Upper lobe of left lung (tissue), 6 donors: ENCODE measurements at regions not wholly inside any gene's neighbourhood (a gene's known extent, or its start where the extent isn't known, plus 50 kb on each side); places are given as distances from the start of the nearest gene placed in this dataset.

ENCODE experiments used
- ATAC-seq, 2 donors: fragments of 200-7000 bp; cut with Tn5 transposase; one replicate each; pipeline ENCODE4 v1.9.1; 2022; ENCODE audit warnings: mild to moderate bottlenecking in 2 of 2, moderate library complexity in 2 of 2; ENCODE audit not compliant: low FRiP score in 2 of 2
- DNase-seq, 2 donors: peaks; one replicate each; pipeline ENCODE4 v3.0.0-alpha.2; 2019 to 2020
- H3K27ac ChIP-seq, 4 donors: fragments of 200-600 bp; sonication (generic); one replicate each; pipeline ENCODE4 v1.5.1; 2016 to 2019
- H3K27me3 ChIP-seq, 4 donors: fragments of 200-600 bp; sonication (generic); one replicate each; pipeline ENCODE4 v1.5.1; 2017 to 2019
- H3K36me3 ChIP-seq, 4 donors: fragments of 200-600 bp; sonication (generic); one replicate each; pipeline ENCODE4 v1.5.1; 2016 to 2019
- H3K4me1 ChIP-seq, 4 donors: fragments of 200-600 bp; sonication (generic); one replicate each; pipeline ENCODE4 v1.5.1; 2018 to 2019
- H3K4me3 ChIP-seq, 4 donors: fragments of 200-600 bp; sonication (generic); one replicate each; pipeline ENCODE4 v1.5.1; 2017 to 2019; ENCODE audit warnings: mild to moderate bottlenecking in 2 of 4, moderate library complexity in 1 of 4
- H3K9me3 ChIP-seq, 4 donors: fragments of 200-600 bp; sonication (generic); one replicate each; pipeline ENCODE4 v1.5.1; 2018 to 2019
- EP300 ChIP-seq, 4 donors: sonication (generic); formaldehyde crosslinking; IDR thresholded peaks; one replicate each; pipeline ENCODE4 v1.5.1; 2017; ENCODE audit warnings: antibody characterized with exemption in 4 of 4, control low read depth in 2 of 4
- POLR2A ChIP-seq, 4 donors: fragments of 450-650 bp; IDR thresholded peaks; one replicate each; pipeline ENCODE4 v1.5.1; 2016 to 2017; ENCODE audit warnings: antibody characterized with exemption in 4 of 4, mild to moderate bottlenecking in 2 of 4
- POLR2AphosphoS5 ChIP-seq, 2 donors: sonication (generic); formaldehyde crosslinking; IDR thresholded peaks; one replicate each; pipeline ENCODE4 v1.5.1; 2017; ENCODE audit warnings: antibody characterized with exemption in 2 of 2
- WGBS, 2 donors: methylation state at CpG; one replicate each; pipeline ENCODE4 v1.1.5; 2017 to 2018; 5-methylcytosine and 5-hydroxymethylcytosine counted together
- TF ChIP-seq, protein P1 (sequence below), 6 experiments: fragments of 450-650 bp in 4 of 6; fragments of 200-600 bp in 2 of 6; sonication (generic) in 2 of 6; IDR thresholded peaks; one replicate each; pipeline ENCODE4 v1.5.1; 2016 to 2019; ENCODE audit warnings: antibody characterized with exemption in 6 of 6
- donor health status: DM: no; HTN: no; CAD: no; lungs with moderate emphysema.
- donor health status: DM: no; HTN: yes; CAD: no; lungs with severe emphysema.

DNA sequence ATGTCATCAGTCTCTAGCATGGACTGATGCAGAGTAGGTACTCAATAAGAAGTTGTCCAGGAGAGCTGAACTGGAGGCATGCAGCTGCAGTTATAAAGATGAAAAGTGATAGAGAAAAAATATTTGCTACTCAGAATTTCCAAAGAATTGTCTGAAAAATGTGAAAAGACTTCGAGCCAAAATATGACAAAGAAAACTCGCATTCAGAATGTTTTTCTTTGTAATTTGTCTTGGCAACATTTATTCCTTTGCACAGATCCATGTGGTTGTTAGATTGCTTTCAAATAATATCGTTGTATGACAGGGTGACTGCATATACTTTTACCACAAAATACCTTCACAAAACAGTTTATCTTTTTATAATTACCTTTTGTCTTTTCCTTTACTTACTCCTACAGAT is 128.0 kb upstream of the SLC4A4 start:
- no peaks in the 10 kb centered on the region for H3K27me3 ChIP-seq
- H3K36me3 ChIP-seq: no peaks in the 10 kb centered on the region
- no peaks in the 10 kb centered on the region for H3K9me3 ChIP-seq
- no peak overlapping the region for H3K4me3 ChIP-seq
- H3K4me1 ChIP-seq: peaks cover 0 to 6% (median 0%) of the 10 kb centered on the region in 4 donors
- DNase-seq (no peak), ATAC-seq (peak in 1 of 2 donors; percentile 37)
- 56 to 84% methylated on average over 3 of the region's 3 CpGs for WGBS, 2 donors
- TF ChIP-seq EP300 (IDR thresholded peaks at IDR 0.05): no peak
- no peak for TF ChIP-seq POLR2A (IDR thresholded peaks at IDR 0.05)
- TF ChIP-seq, protein P1, sequence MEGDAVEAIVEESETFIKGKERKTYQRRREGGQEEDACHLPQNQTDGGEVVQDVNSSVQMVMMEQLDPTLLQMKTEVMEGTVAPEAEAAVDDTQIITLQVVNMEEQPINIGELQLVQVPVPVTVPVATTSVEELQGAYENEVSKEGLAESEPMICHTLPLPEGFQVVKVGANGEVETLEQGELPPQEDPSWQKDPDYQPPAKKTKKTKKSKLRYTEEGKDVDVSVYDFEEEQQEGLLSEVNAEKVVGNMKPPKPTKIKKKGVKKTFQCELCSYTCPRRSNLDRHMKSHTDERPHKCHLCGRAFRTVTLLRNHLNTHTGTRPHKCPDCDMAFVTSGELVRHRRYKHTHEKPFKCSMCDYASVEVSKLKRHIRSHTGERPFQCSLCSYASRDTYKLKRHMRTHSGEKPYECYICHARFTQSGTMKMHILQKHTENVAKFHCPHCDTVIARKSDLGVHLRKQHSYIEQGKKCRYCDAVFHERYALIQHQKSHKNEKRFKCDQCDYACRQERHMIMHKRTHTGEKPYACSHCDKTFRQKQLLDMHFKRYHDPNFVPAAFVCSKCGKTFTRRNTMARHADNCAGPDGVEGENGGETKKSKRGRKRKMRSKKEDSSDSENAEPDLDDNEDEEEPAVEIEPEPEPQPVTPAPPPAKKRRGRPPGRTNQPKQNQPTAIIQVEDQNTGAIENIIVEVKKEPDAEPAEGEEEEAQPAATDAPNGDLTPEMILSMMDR (IDR thresholded peaks at IDR 0.05): no peak
- no peak for TF ChIP-seq POLR2AphosphoS5 (IDR thresholded peaks at IDR 0.05)
- no peak overlapping the region for H3K27ac ChIP-seq

DNA sequence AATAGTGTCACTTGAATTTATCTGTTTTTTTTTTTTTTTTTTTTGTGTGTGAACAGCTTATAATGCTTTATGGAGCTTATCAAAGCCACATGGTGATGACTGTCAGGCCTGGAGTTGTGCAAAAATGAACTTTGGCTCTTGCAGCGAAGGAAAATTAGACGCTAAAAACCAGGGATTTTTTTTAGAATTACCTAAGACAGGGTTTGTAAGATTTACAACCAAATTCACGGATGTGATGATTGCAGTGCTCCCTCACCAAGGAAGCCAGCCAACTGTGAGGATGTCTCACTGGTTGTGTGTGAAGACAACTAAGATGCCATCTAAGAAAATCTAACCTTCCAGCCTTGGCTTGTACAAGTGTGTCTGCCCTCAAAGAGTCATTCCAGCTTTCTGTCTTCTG is 127.1 kb upstream of the SLC4A4 start:
- no peaks in the 10 kb centered on the region for H3K36me3 ChIP-seq
- 75 to 82% methylated on average over 3 of the region's 3 CpGs for WGBS, 2 donors
- DNase-seq: no peak
- H3K9me3 ChIP-seq: no peaks in the 10 kb centered on the region
- H3K27ac ChIP-seq: no peak overlapping the region
- ATAC-seq: peak in 1 of 2 donors; percentile 49
- no peaks in the 10 kb centered on the region for H3K27me3 ChIP-seq
- no peak overlapping the region for H3K4me3 ChIP-seq
- H3K4me1 ChIP-seq: peaks cover 0 to 6% (median 0%) of the 10 kb centered on the region in 4 donors
- TF ChIP-seq EP300 (IDR thresholded peaks at IDR 0.05) (no peak), POLR2A (IDR thresholded peaks at IDR 0.05) (no peak)

DNA sequence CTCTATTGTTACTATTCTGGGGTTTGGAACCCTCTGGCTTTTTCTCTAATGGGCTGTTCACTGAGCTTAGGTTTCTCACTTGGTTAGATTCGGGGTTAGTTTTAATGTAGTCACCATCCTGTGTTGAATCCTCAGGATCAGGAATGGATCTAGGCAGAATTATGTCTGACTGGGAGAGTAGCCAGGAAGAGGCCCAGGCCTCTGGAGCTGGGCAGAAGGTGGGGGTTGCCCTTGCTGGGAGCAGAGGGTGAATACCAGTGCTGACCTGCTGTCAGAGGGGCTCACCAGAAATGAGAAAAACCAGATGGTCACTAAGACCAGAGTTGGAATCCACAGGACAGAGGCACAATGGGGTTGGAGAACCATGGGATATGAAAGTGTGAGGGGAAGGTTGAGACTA is 126.6 kb upstream of the SLC4A4 start:
- WGBS, 2 donors: 71 to 84% methylated on average over 1 of the region's 1 CpG
- TF ChIP-seq POLR2A (IDR thresholded peaks at IDR 0.05) (no peak), POLR2AphosphoS5 (IDR thresholded peaks at IDR 0.05) (no peak), EP300 (IDR thresholded peaks at IDR 0.05) (no peak)
- TF ChIP-seq, protein P1 (IDR thresholded peaks at IDR 0.05): no peak
- H3K27me3 ChIP-seq: no peaks in the 10 kb centered on the region
- ATAC-seq (no peak), DNase-seq (no peak)
- no peaks in the 10 kb centered on the region for H3K9me3 ChIP-seq
- H3K36me3 ChIP-seq: no peaks in the 10 kb centered on the region
- H3K4me1 ChIP-seq: peaks cover 0 to 6% (median 0%) of the 10 kb centered on the region in 4 donors
- no peak overlapping the region for H3K4me3 ChIP-seq
- no peak overlapping the region for H3K27ac ChIP-seq

DNA sequence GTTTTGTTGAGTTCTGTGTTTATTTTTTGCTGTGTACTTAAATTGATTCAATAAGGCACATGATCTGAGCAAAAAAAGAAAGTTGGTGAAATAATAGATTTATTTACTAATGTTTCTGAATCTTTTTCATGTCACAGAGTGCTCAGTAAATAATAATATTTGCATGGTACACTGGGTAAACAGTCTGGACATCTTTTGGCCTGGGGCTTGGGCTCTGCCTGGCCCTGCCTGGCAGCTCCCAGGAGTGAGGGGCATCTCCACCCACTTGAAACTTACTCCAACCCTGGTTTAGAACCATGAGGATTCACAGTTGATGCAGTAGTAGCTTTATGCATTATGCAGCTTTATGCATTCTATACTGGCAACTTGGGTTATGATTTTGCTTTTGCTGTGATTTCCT is 124.2 kb upstream of the SLC4A4 start:
- no peak for TF ChIP-seq POLR2AphosphoS5 (IDR thresholded peaks at IDR 0.05)
- no peak for TF ChIP-seq EP300 (IDR thresholded peaks at IDR 0.05)
- TF ChIP-seq POLR2A (IDR thresholded peaks at IDR 0.05): no peak
- TF ChIP-seq, protein P1 (IDR thresholded peaks at IDR 0.05): no peak
- Histone ChIP-seq H3K4me3 (no peak overlapping the region), H3K27ac (no peak overlapping the region), H3K27me3 (no peaks in the 10 kb centered on the region), H3K4me1 (peaks cover 0 to 8% (median 6%) of the 10 kb centered on the region in 4 donors), H3K36me3 (no peaks in the 10 kb centered on the region), H3K9me3 (no peaks in the 10 kb centered on the region)
- DNase-seq (no peak), ATAC-seq (no peak)

DNA sequence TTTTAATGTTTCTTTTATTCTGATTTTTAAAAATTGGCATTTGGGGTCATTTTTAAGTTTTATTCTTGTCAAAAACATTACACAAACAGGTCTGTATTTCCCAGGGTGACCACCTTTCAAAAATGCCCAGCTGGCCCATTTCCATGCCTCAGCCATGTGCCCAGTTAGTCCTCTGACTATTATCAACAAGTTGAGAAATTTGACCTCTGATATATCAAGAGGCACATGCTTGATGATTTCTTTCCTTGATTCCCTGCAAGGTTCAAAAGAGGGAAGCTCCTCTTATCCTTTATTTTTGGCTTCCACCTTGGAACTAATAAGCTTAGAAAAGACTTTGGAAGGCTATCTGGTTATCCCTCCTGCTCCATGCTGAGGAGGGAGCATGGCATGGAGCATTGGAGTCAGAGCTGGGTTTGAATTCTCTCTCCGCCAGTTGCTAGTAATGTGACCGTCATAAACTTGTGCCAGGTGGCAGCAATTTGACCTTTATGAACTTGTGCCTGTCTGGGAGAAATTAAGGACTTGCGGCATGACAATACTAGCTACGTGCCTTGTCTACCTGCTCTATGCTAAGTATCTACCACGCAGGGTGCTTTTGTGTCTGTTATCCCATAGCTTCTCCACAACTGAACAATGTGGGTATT is 122.4 kb upstream of the SLC4A4 start:
- no peaks in the 10 kb centered on the region for H3K27me3 ChIP-seq
- DNase-seq (no peak), ATAC-seq (no peak)
- H3K4me1 ChIP-seq: peaks cover 0 to 8% (median 6%) of the 10 kb centered on the region in 4 donors
- H3K4me3 ChIP-seq: no peak overlapping the region
- no peaks in the 10 kb centered on the region for H3K9me3 ChIP-seq
- no peaks in the 10 kb centered on the region for H3K36me3 ChIP-seq
- TF ChIP-seq POLR2A (IDR thresholded peaks at IDR 0.05): no peak
- TF ChIP-seq EP300 (IDR thresholded peaks at IDR 0.05): no peak
- TF ChIP-seq, protein P1 (IDR thresholded peaks at IDR 0.05): no peak
- TF ChIP-seq POLR2AphosphoS5 (IDR thresholded peaks at IDR 0.05): no peak
- no peak overlapping the region for H3K27ac ChIP-seq
- WGBS, 2 donors: 90 to 94% methylated on average over 5 of the region's 5 CpGs
